ENCODE measurements at regions not wholly inside any gene's neighbourhood (a gene's known extent, or its start where the extent isn't known, plus 50 kb on each side); places are given as distances from the start of the nearest gene placed in this dataset.

DNA sequence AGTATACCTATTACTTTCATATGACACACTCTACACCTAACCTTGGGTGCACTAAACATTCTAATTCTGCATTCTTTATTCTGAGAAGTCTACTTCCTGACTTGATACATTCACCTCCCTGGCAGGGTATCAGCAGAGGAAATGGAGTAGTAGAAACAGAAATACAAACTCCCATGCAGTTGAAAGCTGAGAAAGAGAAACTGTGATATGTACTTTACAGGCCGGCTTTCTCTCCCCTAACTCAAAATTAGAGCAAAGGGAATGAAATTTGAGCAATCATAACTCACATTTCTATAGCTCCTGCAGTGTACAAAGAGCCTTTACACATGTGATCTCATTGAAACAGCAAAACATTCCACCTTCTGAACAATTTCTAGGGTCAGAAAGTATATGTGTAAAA is 135.5 kb upstream of the COL8A1 start:
- H3K27ac ChIP-seq = no peak overlapping the region
- TF ChIP-seq POLR2A (IDR thresholded peaks at IDR 0.05) = no peak
- TF ChIP-seq, protein P1, sequence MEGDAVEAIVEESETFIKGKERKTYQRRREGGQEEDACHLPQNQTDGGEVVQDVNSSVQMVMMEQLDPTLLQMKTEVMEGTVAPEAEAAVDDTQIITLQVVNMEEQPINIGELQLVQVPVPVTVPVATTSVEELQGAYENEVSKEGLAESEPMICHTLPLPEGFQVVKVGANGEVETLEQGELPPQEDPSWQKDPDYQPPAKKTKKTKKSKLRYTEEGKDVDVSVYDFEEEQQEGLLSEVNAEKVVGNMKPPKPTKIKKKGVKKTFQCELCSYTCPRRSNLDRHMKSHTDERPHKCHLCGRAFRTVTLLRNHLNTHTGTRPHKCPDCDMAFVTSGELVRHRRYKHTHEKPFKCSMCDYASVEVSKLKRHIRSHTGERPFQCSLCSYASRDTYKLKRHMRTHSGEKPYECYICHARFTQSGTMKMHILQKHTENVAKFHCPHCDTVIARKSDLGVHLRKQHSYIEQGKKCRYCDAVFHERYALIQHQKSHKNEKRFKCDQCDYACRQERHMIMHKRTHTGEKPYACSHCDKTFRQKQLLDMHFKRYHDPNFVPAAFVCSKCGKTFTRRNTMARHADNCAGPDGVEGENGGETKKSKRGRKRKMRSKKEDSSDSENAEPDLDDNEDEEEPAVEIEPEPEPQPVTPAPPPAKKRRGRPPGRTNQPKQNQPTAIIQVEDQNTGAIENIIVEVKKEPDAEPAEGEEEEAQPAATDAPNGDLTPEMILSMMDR (IDR thresholded peaks at IDR 0.05) = no peak
- TF ChIP-seq POLR2AphosphoS5 (IDR thresholded peaks at IDR 0.05) = no peak
- DNase-seq (ENCODE audit: low spot score in 2 of 2) = no peak
- H3K4me3 ChIP-seq = no peak overlapping the region
- H3K9me3 ChIP-seq = no peaks in the 10 kb centered on the region
- intact Hi-C loops (cut with DNase I; ENCODE audit: low total_unique reads) = no loop called here
- no peaks in the 10 kb centered on the region for H3K36me3 ChIP-seq
- no peaks in the 10 kb centered on the region for H3K4me1 ChIP-seq
- H3K27me3 ChIP-seq = no peaks in the 10 kb centered on the region

DNA sequence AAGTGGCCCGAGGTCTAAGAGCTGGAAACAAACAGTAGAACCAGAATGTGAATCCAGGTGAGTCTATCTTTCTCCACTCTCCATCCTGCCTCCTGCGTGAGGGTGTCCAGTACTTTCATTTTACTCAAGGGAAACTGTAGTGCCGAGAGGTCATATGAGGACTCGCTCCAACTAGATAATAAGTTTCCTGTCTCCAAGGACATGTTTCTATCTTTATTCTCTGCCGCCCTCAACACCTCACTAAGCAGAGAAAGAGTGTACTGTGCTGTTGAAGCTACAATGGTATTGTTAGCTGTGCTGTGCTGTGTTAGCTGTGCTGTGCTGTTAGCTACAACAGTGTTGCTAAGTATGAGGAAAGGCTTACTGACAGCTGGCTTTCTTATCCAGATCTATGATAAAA is 137.9 kb upstream of the COL8A1 start:
- Histone ChIP-seq H3K4me3 (no peak overlapping the region), H3K36me3 (no peaks in the 10 kb centered on the region), H3K9me3 (peaks cover 0 to 13% of the 10 kb centered on the region in 2 donors), H3K27ac (no peak overlapping the region), H3K4me1 (no peaks in the 10 kb centered on the region), H3K27me3 (no peaks in the 10 kb centered on the region)
- no peak for DNase-seq (ENCODE audit: low spot score in 2 of 2)
- TF ChIP-seq POLR2A (IDR thresholded peaks at IDR 0.05) = no peak
- intact Hi-C loops (cut with DNase I; ENCODE audit: low total_unique reads) = no loop called here

DNA sequence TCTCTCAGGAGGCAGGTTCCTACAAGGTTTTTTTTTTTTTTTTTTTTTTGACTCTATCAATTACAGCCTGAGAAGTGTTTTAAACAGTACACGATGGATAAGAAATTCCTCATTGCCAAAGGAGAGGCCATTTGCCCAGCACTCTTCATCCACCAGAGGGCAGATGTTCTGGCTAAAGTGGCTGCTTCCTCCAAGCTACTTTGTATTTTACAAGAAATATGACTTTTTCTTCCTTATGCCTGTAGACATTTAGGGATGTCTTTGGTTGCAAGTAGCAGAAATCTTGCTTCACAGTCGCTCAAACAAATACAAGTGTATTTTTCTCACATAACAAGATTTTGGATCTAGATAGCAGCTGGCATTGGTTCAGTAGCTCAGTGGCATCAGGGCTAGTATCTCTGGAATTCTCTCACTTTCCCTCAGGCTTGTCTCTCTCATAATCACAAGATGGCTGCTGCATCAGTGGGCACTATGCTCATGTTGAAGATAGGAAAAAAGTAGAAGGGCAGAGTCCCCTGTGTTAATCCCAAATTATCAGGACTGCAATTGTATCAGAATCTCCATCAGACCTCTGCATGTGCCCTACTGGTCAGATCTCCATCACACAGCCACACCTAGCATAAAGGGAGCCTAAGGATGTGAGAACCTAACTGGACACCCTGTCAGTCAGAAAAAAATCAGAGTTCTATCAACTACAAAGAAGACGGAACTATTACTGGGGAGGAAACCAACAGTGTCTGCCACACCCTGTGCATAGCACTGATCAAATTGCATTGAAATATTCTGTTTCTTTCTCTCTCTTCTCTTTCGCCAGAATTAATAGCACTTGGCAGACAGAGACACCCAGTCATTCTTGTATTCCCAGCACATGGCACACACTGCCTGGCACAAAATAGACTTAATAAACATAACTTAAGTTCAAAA is 138.9 kb upstream of the COL8A1 start:
- Histone ChIP-seq H3K36me3 (no peaks in the 10 kb centered on the region), H3K27ac (no peak overlapping the region), H3K4me3 (no peak overlapping the region), H3K9me3 (peaks cover 0 to 13% of the 10 kb centered on the region in 2 donors), H3K4me1 (no peaks in the 10 kb centered on the region), H3K27me3 (no peaks in the 10 kb centered on the region)
- intact Hi-C loops (cut with DNase I; ENCODE audit: low total_unique reads) = no loop called here
- no peak for DNase-seq (ENCODE audit: low spot score in 2 of 2)
- TF ChIP-seq POLR2AphosphoS5 (IDR thresholded peaks at IDR 0.05) = no peak
- no peak for TF ChIP-seq POLR2A (IDR thresholded peaks at IDR 0.05)
- TF ChIP-seq, protein P1 (IDR thresholded peaks at IDR 0.05) = peak in 1 of 3 donors; percentile 24

DNA sequence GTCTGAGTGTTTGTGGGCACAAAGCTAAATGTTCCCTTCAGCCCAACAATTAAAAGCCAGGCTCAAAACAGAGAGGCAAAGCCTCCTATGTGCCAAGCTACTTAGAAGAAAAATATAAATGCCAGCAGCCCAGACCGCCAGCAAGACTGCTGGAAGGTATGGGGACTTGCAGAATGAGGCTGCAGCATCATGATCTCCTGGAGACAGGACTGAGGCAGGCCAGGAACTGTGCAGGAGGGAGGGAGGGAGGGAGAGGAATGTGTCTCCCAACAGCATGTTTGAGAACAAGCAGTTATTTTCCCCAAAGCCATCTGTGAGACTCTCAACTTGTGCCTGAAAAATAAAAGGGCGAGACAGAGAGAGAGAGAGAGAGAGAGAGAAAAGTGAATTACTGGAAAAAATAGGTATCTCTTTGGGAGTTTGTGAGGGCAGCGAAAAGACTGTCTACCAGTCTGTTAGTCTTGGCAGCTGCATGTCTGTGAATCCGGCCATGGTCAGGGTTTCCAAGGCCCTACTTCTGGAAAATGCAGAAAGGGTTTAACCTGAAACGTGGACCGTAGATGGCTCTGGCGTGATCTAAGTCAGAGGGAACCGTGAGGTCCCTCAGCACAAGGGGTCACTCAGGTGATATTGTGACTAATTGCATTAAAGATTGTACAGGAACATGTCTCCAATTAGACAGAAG is 139.7 kb upstream of the COL8A1 start:
- TF ChIP-seq, protein P1 (IDR thresholded peaks at IDR 0.05) = no peak
- no peak for TF ChIP-seq POLR2A (IDR thresholded peaks at IDR 0.05)
- no peak for TF ChIP-seq POLR2AphosphoS5 (IDR thresholded peaks at IDR 0.05)
- DNase-seq (ENCODE audit: low spot score in 2 of 2) = no peak
- no peaks in the 10 kb centered on the region for H3K4me1 ChIP-seq
- H3K27ac ChIP-seq = no peak overlapping the region
- no peak overlapping the region for H3K4me3 ChIP-seq
- no peaks in the 10 kb centered on the region for H3K36me3 ChIP-seq
- no peaks in the 10 kb centered on the region for H3K27me3 ChIP-seq
- H3K9me3 ChIP-seq = peaks cover 0 to 13% of the 10 kb centered on the region in 2 donors
- intact Hi-C loops (cut with DNase I; ENCODE audit: low total_unique reads) = no loop called here

DNA sequence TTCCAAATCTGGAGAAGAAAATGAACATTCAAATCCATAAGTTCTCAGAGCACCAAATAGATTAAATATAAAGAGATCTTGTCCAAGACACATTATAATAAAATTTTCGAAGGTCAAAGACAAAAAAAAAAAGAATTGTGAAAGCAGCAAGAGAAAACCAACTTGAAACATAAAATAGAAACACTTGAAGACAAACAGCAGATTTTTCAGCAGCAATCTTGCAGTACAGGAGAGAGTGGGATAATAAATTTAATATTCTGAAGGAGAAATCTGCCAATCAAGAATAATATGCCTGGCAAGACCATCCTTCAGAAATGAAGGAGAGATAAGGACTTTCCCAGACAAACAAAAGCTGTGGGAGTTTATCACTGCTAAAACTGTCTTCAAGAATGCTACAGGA is 150.5 kb upstream of the COL8A1 start:
- H3K4me3 ChIP-seq = no peak overlapping the region
- intact Hi-C loops (cut with DNase I; ENCODE audit: low total_unique reads) = no loop called here
- H3K36me3 ChIP-seq = no peaks in the 10 kb centered on the region
- no peaks in the 10 kb centered on the region for H3K4me1 ChIP-seq
- no peak overlapping the region for H3K27ac ChIP-seq
- TF ChIP-seq, protein P1 (IDR thresholded peaks at IDR 0.05) = no peak
- TF ChIP-seq POLR2A (IDR thresholded peaks at IDR 0.05) (no peak), POLR2AphosphoS5 (IDR thresholded peaks at IDR 0.05) (no peak)
- peaks cover 0 to 39% of the 10 kb centered on the region in 2 donors for H3K9me3 ChIP-seq
- H3K27me3 ChIP-seq = no peaks in the 10 kb centered on the region
- no peak for DNase-seq (ENCODE audit: low spot score in 2 of 2)
